ENCODE measurements at regions not wholly inside any gene's neighbourhood (a gene's known extent, or its start where the extent isn't known, plus 50 kb on each side); places are given as distances from the start of the nearest gene placed in this dataset.

GRCh38 chr4:28913466-28913865 is 1806.7 kb upstream of the PCDH7 start:
- Histone ChIP-seq H3K4me3 (no peak overlapping the region), H3K9me3 (no peaks in the 10 kb centered on the region), H3K4me2 (no peak overlapping the region), H3K4me1 (no peaks in the 10 kb centered on the region), H3K27ac (no peak overlapping the region)
- CTCF ChIA-PET = no interaction called here
- TF ChIP-seq PBX3 (IDR thresholded peaks at IDR 0.05) (no peak), MAFK (IDR thresholded peaks at IDR 0.05; ENCODE audit: partially characterized antibody) (no peak), RCOR1 (IDR thresholded peaks at IDR 0.05; ENCODE audit: low read depth, low read length) (no peak), EHMT2 (IDR thresholded peaks at IDR 0.05; ENCODE audit: low read depth) (no peak), CHD4 (IDR thresholded peaks at IDR 0.05; ENCODE audit: borderline replicate concordance) (no peak), ESRRA (IDR thresholded peaks at IDR 0.05; ENCODE audit: borderline replicate concordance, low read length) (no peak), MAZ (IDR thresholded peaks at IDR 0.05; ENCODE audit: borderline replicate concordance, low read depth, low read length) (no peak), HDAC2 (IDR thresholded peaks at IDR 0.05) (no peak), RNF2 (IDR thresholded peaks at IDR 0.05; ENCODE audit: borderline replicate concordance, low read depth) (no peak), CEBPB (IDR thresholded peaks at IDR 0.05) (no peak), MAX (IDR thresholded peaks at IDR 0.05) (no peak), CBX2 (IDR thresholded peaks at IDR 0.05; ENCODE audit: borderline replicate concordance, low read depth) (no peak), TFCP2L1 (CRISPR knock-in tag; IDR thresholded peaks at IDR 0.05) (no peak), POLR2AphosphoS2 (conservative IDR thresholded peaks at IDR 0.05; ENCODE audit: low read length) (no peak), HMGXB4 (CRISPR knock-in tag; IDR thresholded peaks at IDR 0.05; ENCODE audit: borderline replicate concordance) (no peak), CTCF (IDR thresholded peaks at IDR 0.05) (no peak), JUNB (IDR thresholded peaks at IDR 0.05) (no peak), HES2 (IDR thresholded peaks at IDR 0.05) (no peak), ATOH8 (CRISPR knock-in tag; IDR thresholded peaks at IDR 0.05; ENCODE audit: low read depth) (no peak), NFE2L2 (conservative IDR thresholded peaks at IDR 0.05; ENCODE audit: low read length) (no peak)
- whole genome bisulfite sequencing (ENCODE audit: missing lambda C conversion rate) = 11% methylated on average over 1 of the region's 1 CpG
- ATAC-seq = no peak
- FAIRE-seq = no peak
- no peak for DNase-seq (ENCODE audit: low read depth in 1 of 2, low spot score in 1 of 2)
- POLR2A ChIA-PET = no interaction called here

GRCh38 chr4:28916585-28916984 is 1803.6 kb upstream of the PCDH7 start:
- no peak overlapping the region for H3K4me3 ChIP-seq
- H3K27ac ChIP-seq = no peak overlapping the region
- ChIA-PET CTCF (no interaction called here), POLR2A (no interaction called here)
- no peak for DNase-seq (ENCODE audit: low read depth in 1 of 2, low spot score in 1 of 2)
- no peak overlapping the region for H3K4me2 ChIP-seq
- FAIRE-seq = no peak
- H3K4me1 ChIP-seq = no peaks in the 10 kb centered on the region
- H3K9me3 ChIP-seq = no peaks in the 10 kb centered on the region
- no peak for ATAC-seq
- 39% methylated on average over 2 of the region's 2 CpGs for WGBS (ENCODE audit: missing lambda C conversion rate)
- TF ChIP-seq TP53 (CRISPR knock-in tag; IDR thresholded peaks at IDR 0.05) (no peak), JUN (IDR thresholded peaks at IDR 0.05) (no peak), HOXA7 (CRISPR knock-in tag; IDR thresholded peaks at IDR 0.05) (no peak), KDM5A (IDR thresholded peaks at IDR 0.05) (no peak), REST (IDR thresholded peaks at IDR 0.05) (no peak), E2F6 (IDR thresholded peaks at IDR 0.05; ENCODE audit: borderline replicate concordance, low read depth) (no peak), CEBPB (IDR thresholded peaks at IDR 0.05) (no peak), HES2 (IDR thresholded peaks at IDR 0.05) (no peak), ZSCAN20 (CRISPR knock-in tag; IDR thresholded peaks at IDR 0.05) (no peak), PHF8 (IDR thresholded peaks at IDR 0.05; ENCODE audit: borderline replicate concordance, low read depth) (no peak), MAFK (IDR thresholded peaks at IDR 0.05; ENCODE audit: partially characterized antibody) (no peak)
